GM08714 (cell line): ENCODE measurements at regions not wholly inside any gene's neighbourhood (a gene's known extent, or its start where the extent isn't known, plus 50 kb on each side); places are given as distances from the start of the nearest gene placed in this dataset.
"Not testable (repeated sequence)": the region's sequence is repeated elsewhere in the genome, so short reads cannot be mapped to it uniquely, and the experiment has no call there.

Experiments used
- H3K4me3 ChIP-seq: fragments of 200-500 bp; sonication (Bioruptor generic); 2 replicates; pipeline ENCODE4 v1.5.1; 2014; ENCODE audit warnings: mild to moderate bottlenecking, low read length, inconsistent platforms
- ZNF274 ChIP-seq: IDR thresholded peaks from 2 replicates; pipeline ENCODE4 v1.6.1; 2012; ENCODE audit warnings: mild to moderate bottlenecking, low read depth, low read length

- no peak overlapping the region for H3K4me3 ChIP-seq
These were observed 573.2 kb downstream of the GLRX3 start for GRCh38 chr10:130709415-130709814.

GRCh38 chr10:130711072-130711471, 574.9 kb downstream of the GLRX3 start:
- H3K4me3 ChIP-seq: no peak overlapping the region
- no peak for TF ChIP-seq ZNF274

More at GRCh38 chr10:130709415-130709814, 573.2 kb downstream of the GLRX3 start:
- TF ChIP-seq ZNF274: no peak

- H3K4me3 ChIP-seq: no peak overlapping the region
- TF ChIP-seq ZNF274: no peak
These were observed 576.9 kb downstream of the GLRX3 start for GRCh38 chr10:130713135-130713534.

- TF ChIP-seq ZNF274: no peak
- no peak overlapping the region for H3K4me3 ChIP-seq
These were observed 577.5 kb downstream of the GLRX3 start for GRCh38 chr10:130713731-130714130.

GRCh38 chr10:130714742-130715467, 578.7 kb downstream of the GLRX3 start:
- TF ChIP-seq ZNF274: no peak
- H3K4me3 ChIP-seq: no peak overlapping the region

- no peak overlapping the region for H3K4me3 ChIP-seq
- TF ChIP-seq ZNF274: no peak
These were observed 579.8 kb downstream of the GLRX3 start for GRCh38 chr10:130715686-130716670.

- TF ChIP-seq ZNF274: no peak
- no peak overlapping the region for H3K4me3 ChIP-seq
These were observed 580.9 kb downstream of the GLRX3 start for GRCh38 chr10:130717083-130717482.

- H3K4me3 ChIP-seq: not testable (repeated sequence)
These were observed 582.7 kb downstream of the GLRX3 start for GRCh38 chr10:130718744-130719447.

GRCh38 chr10:130719448-130719752, 583.2 kb downstream of the GLRX3 start:
- TF ChIP-seq ZNF274: no peak
- no peak overlapping the region for H3K4me3 ChIP-seq

- TF ChIP-seq ZNF274: no peak
These were observed 584.0 kb downstream of the GLRX3 start for GRCh38 chr10:130720235-130720634.

GRCh38 chr10:130721971-130722370, 585.8 kb downstream of the GLRX3 start:
- TF ChIP-seq ZNF274: no peak
- no peak overlapping the region for H3K4me3 ChIP-seq

More at GRCh38 chr10:130720235-130720634, 584.0 kb downstream of the GLRX3 start:
- no peak overlapping the region for H3K4me3 ChIP-seq

- no peak overlapping the region for H3K4me3 ChIP-seq
- TF ChIP-seq ZNF274: no peak
These were observed 587.5 kb downstream of the GLRX3 start for GRCh38 chr10:130723704-130724103.

GRCh38 chr10:130725474-130725970, 586.0 kb downstream of the TCERG1L start:
- no peak for TF ChIP-seq ZNF274
- H3K4me3 ChIP-seq: no peak overlapping the region
